Keratinocyte (primary cell): ENCODE measurements at regions not wholly inside any gene's neighbourhood (a gene's known extent, or its start where the extent isn't known, plus 50 kb on each side); places are given as distances from the start of the nearest gene placed in this dataset.

Source experiments
- CTCF ChIP-seq, 3 experiments: IDR thresholded peaks in 1 of 3; conservative IDR thresholded peaks in 1 of 3; optimal IDR thresholded peaks in 1 of 3; 2 replicates in 2 of 3; 3 replicates in 1 of 3; pipeline versions ENCODE3 to v1.5.1; 2011; ENCODE audit warnings: low read length in 3 of 3, mild to moderate bottlenecking in 3 of 3, moderate library complexity in 2 of 3, control low read depth in 1 of 3, inconsistent platforms in 1 of 3; ENCODE audit not compliant: insufficient read depth in 2 of 3; ENCODE audit errors: extremely low read depth in 1 of 3
- EZH2 ChIP-seq: IDR thresholded peaks from one replicate; pipeline ENCODE4 v1.6.1; 2012; ENCODE audit warnings: inconsistent platforms, mild to moderate bottlenecking, low read length, moderate library complexity

- TF ChIP-seq CTCF (optimal IDR thresholded peaks at IDR 0.05 in 1 of 3, IDR thresholded peaks at IDR 0.05 in 1 of 3, conservative IDR thresholded peaks at IDR 0.05 in 1 of 3; ENCODE audit: extremely low read depth in 1 of 3, insufficient read depth in 2 of 3, low read length in 3 of 3) (no peak), EZH2 (no peak)
Observed at GRCh38 chr2:16257322-16258028, 317.1 kb downstream of the MYCN start.
